ENCODE measurements at regions not wholly inside any gene's neighbourhood (a gene's known extent, or its start where the extent isn't known, plus 50 kb on each side); places are given as distances from the start of the nearest gene placed in this dataset.

- no peak for DNase-seq
Measured at GRCh38 chr5:2432076-2432920, 319.2 kb downstream of the IRX2 start.

- DNase-seq, result no peak
Measured at GRCh38 chr5:2430606-2431005, 320.9 kb downstream of the IRX2 start.

GRCh38 chr5:2427983-2428382 lies 323.5 kb downstream of the IRX2 start:
- no peak for DNase-seq

GRCh38 chr5:2423634-2424033 lies 327.8 kb downstream of the IRX2 start:
- no peak for DNase-seq

- no peak for DNase-seq
Measured at GRCh38 chr5:2417301-2417700, 334.2 kb downstream of the IRX2 start.

- DNase-seq, result no peak
Measured at GRCh38 chr5:2415678-2416077, 335.8 kb downstream of the IRX2 start.

- DNase-seq, result no peak
Measured at GRCh38 chr5:2410451-2410850, 341.0 kb downstream of the IRX2 start.

GRCh38 chr5:2403296-2403695 lies 348.2 kb downstream of the IRX2 start:
- no peak for DNase-seq

GRCh38 chr5:2399804-2400203 lies 351.7 kb downstream of the IRX2 start:
- no peak for DNase-seq

- no peak for DNase-seq
Measured at GRCh38 chr5:2399096-2399495, 352.4 kb downstream of the IRX2 start.

- no peak for DNase-seq
Measured at GRCh38 chr5:2393556-2393955, 357.9 kb downstream of the IRX2 start.

- no peak for DNase-seq
Measured at GRCh38 chr5:2391566-2391965, 359.9 kb downstream of the IRX2 start.

GRCh38 chr5:2391021-2391420 lies 360.5 kb downstream of the IRX2 start:
- no peak for DNase-seq

- no peak for DNase-seq
Measured at GRCh38 chr5:2388571-2388970, 362.9 kb downstream of the IRX2 start.

- no peak for DNase-seq
Measured at GRCh38 chr5:2387634-2388325, 363.7 kb downstream of the IRX2 start.

- no peak for DNase-seq
Measured at GRCh38 chr5:2387250-2387633, 364.2 kb downstream of the IRX2 start.

GRCh38 chr5:2385818-2386217 lies 365.7 kb downstream of the IRX2 start:
- no peak for DNase-seq

GRCh38 chr5:2383698-2384065 lies 367.8 kb downstream of the IRX2 start:
- no peak for DNase-seq

- no peak for DNase-seq
Measured at GRCh38 chr5:2382776-2383697, 368.4 kb downstream of the IRX2 start.

- no peak for DNase-seq
Measured at GRCh38 chr5:2381861-2382260, 369.6 kb downstream of the IRX2 start.

GRCh38 chr5:2381070-2381469 lies 370.4 kb downstream of the IRX2 start:
- no peak for DNase-seq

GRCh38 chr5:2378976-2379375 lies 372.5 kb downstream of the IRX2 start:
- DNase-seq, result no peak

GRCh38 chr5:2378108-2378507 lies 373.4 kb downstream of the IRX2 start:
- DNase-seq, result no peak
